COLO668 (cell line): ENCODE measurements at regions not wholly inside any gene's neighbourhood (a gene's known extent, or its start where the extent isn't known, plus 50 kb on each side); places are given as distances from the start of the nearest gene placed in this dataset.
A peak's percentile ranks its signal among the peaks of the same experiment; 100 is the strongest.

Experiments used
- DNase-seq: peaks from one replicate; lab custom pipeline; 2025; ENCODE audit not compliant: unreplicated experiment; lab: John Stamatoyannopoulos, UW

- DNase-seq: no peak
Observed at GRCh38 chr3:132829101-132829500, 106.9 kb upstream of the NPHP3 start.

- no peak for DNase-seq
Observed at GRCh38 chr3:132822837-132823236, 100.6 kb upstream of the NPHP3 start.

DNA sequence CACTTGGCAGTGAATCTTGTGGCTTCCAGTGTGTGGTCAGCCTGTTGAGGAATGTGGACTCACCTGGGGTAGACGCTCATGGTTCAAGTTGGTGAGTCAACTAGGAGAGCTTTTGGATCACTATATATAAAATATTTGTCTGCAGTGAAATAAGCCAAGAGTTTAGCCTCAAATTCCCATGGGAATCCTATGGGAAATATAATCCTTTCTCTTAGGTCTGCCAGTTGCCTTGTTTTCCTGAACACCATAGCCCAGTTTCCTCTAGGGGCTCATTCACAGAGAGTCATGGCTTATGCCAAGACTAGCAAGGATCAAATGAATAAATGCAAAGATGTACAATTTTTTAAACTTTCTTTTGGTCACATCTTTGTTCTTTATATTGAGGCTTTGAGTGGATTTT, 100.1 kb upstream of the NPHP3 start:
- DNase-seq: no peak

GRCh38 chr3:132821314-132821713, 99.1 kb upstream of the NPHP3 start:
- no peak for DNase-seq

- DNase-seq: no peak
Observed at GRCh38 chr3:132818251-132818650, 96.0 kb upstream of the NPHP3 start.

- DNase-seq: no peak
Observed at GRCh38 chr3:132817646-132818177, 95.5 kb upstream of the NPHP3 start.

- no peak for DNase-seq
Observed at GRCh38 chr3:132805071-132805470, 82.9 kb upstream of the NPHP3 start.

DNA sequence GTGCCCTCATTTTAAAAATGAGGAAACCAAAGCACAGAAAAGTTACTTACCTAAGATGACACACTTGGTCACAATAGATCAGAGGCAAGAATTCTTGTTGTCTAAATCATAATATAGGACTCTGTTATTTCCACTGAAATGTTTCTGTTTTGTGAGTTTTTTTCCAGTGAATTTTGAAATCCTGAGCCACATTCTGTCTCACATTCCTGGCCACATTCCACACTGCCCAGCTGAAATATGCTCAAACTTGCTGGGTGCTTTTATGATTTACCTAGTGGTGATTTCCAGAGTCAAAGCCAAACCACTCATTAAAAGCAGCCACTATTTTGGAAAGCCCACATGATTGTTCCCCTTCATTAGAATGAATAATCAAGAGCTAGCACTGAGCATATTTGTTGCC, 82.3 kb upstream of the NPHP3 start:
- DNase-seq: no peak

DNA sequence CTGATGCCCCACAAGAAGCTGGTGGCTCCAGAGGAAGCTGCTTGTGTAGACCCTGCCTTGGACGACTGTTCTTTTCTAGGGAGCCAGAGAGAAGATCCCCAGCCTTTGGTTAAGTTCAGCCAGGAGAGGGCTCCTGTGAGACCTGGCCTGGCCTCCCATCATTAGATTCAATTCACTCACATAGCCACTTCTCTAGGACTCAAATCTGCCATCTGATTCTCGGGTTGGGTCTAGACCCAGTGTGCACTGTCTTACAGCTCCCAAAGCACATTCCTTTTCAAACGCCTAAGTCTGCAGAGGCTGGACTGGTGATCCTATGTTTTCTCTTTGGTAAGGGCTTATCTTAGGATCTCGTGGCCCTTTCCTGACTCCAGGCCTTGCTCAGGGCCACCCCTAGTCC, 81.7 kb upstream of the NPHP3 start:
- no peak for DNase-seq

- DNase-seq: no peak
Observed at GRCh38 chr3:132800958-132801357, 78.7 kb upstream of the NPHP3 start.

DNA sequence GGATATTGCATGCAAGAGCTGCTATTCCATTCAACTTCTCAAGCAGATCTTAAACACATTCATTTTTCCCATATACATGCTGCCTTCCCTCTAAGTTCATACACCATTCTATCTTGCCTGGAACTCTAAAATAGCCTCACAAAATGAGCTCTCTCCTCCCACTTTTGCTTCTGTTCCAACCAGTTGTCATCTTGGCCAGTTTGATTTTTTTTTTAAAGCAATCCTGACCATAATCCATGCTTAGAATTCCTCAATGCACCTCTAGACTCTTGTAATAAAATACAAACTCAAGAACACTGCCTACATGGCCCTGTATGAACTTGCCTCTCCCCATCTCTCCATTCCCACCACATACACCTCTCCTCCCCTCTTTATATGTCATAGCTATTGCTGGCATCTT, 68.6 kb upstream of the NPHP3 start:
- DNase-seq: no peak

- DNase-seq: no peak
Observed at GRCh38 chr3:132789959-132790358, 67.8 kb upstream of the NPHP3 start.

DNA sequence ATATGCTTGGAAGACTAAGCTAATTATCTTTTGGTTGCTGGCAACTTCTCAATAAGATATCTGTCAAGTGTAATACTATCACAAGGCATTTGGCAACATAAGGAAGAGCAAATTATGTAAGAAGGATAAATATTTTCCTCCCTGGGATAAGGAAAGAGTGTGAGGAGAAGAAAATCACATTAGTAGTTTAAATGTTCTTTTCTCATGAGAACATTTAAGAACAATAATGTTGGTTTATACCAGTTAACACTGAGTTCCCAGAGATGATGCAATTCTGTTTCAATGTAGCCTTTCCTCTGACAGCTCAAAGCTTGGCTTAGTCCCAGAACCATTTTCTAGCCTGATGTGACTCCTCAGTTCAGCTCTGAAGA, 66.1 kb upstream of the NPHP3 start:
- DNase-seq: no peak

DNA sequence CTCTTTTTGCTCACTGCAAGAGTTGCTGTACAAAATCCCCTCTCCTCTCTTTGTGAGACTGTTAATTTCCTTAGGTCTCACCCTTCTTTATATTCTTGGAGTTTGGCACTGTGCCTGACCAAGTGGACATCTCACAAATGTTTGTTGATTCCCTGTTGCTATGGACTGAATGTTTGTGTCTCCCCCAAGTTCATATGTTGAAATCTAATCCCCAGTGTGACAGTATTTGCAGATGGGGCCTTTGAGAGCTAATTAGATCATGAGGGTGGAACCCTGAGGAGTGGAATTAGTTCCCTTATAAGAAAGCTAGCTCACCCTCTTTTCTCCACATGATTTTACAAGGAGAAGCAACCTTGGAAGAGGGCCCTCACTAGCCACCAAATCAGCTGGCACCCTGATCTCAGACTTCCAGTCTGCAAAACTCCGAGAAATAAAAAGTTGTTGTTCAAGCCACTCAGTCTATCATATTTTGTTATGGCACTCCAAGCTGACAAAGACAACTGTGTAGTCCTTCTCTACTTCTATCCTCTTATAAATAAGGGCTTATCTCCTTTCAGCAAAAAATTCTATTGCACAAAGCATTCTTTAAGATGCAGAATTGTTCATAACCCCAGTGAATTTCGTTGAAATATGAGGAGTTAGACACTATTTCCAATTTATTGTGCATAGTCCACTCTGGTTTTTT, 65.5 kb upstream of the NPHP3 start:
- DNase-seq: peak; percentile 4

GRCh38 chr3:132786890-132787289, 64.7 kb upstream of the NPHP3 start:
- DNase-seq: no peak

GRCh38 chr3:132785292-132785691, 63.1 kb upstream of the NPHP3 start:
- DNase-seq: no peak

DNA sequence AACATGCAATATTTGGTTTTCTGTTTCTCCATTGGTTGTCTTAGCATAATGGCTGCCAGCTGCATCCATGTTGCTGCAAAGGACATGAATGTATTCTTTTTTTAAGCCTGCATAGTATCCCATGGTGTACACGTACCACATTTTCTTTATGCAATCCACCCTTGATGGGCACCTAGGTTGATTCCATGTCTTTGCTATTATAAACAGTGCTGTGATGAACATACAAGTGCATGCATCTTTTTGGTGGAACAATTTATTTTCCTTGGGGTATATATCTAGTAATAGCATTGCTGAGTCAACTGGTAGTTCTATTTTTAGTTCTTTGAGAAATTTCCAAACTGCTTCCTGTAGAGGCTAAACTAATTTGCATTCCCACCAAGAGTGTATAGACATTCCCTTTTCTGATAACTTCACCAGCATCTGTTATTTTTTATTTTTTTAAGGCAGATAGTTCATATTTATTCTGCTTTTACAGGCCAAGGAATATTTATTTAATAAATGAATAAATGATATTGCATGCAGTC, 62.4 kb upstream of the NPHP3 start:
- no peak for DNase-seq

- no peak for DNase-seq
Observed at GRCh38 chr3:132783152-132783551, 60.9 kb upstream of the NPHP3 start.

GRCh38 chr3:132781922-132782321, 59.7 kb upstream of the NPHP3 start:
- no peak for DNase-seq

DNA sequence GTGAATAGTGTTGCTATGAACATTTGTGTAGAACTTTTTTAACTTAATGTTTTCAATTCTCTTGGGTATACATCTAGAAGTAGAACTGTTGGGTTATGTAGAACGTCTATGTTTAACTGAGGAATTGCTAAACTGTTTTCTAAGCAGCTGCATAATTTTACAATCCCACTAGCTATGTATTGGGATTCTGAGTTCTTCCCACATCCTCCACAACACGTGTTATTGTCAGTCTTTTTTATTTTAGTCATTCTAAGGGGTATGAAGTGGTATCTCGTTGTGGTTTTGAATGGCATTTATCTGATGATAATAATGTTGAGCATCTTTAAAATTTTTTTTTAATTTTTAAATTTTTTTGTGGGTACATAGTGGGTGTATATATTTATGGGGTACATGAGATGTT, 55.0 kb upstream of the NPHP3 start:
- no peak for DNase-seq

DNA sequence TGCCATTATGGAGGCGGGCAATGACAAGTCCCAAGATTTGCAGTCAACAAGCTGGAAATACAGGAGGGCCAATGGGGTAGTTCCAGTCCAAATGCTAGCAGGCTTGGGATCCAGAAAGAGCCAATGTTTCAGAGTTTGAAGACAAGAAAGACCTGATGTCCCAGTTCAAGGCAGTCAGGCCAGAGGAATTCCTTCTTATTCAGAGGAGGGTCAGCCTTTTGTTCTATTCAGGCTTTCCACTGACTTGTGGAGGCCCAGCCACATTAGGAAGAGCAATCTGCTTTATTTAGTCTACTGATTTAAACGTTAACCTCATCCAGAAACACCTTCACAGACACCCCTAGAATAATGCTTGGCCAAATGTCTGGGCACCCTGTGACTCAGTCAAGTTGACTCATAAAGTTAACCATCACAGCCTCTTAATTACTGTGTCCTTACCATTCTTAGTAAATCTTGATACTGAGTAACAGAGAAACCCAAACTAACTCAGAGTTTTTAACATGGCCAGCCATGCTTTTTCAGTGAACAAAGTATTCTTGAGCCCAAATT, 50.9 kb upstream of the NPHP3 start:
- DNase-seq: no peak

GRCh38 chr3:132772252-132772651, 50.0 kb upstream of the NPHP3 start:
- DNase-seq: no peak
